Left lung (tissue), 4 donors: ENCODE measurements at regions not wholly inside any gene's neighbourhood (a gene's known extent, or its start where the extent isn't known, plus 50 kb on each side); places are given as distances from the start of the nearest gene placed in this dataset.

Experiments used
- ATAC-seq: fragments of 200-7000 bp; cut with Tn5 transposase; one replicate; pipeline ENCODE4 v1.9.1; 2020; ENCODE audit warnings: moderate library complexity
- DNase-seq, 4 donors: peaks; one replicate each; pipeline ENCODE4 v3.0.0-alpha.2; 2013 to 2020
- H3K27ac ChIP-seq, 2 donors: fragments of 200-600 bp; sonication (generic) in 1 of 2; one replicate each; pipeline versions ENCODE4 v1.5.0 to v1.8.0; 2020 to 2021
- H3K27me3 ChIP-seq, 2 donors: fragments of 200-600 bp; sonication (generic) in 1 of 2; one replicate each; pipeline versions ENCODE4 v1.5.0 to v1.8.0; 2020 to 2021
- H3K36me3 ChIP-seq, 2 donors: fragments of 200-600 bp; sonication (generic) in 1 of 2; one replicate each; pipeline versions ENCODE4 v1.5.0 to v1.8.0; 2020 to 2021
- H3K4me1 ChIP-seq, 2 donors: fragments of 200-600 bp; one replicate each; pipeline ENCODE4 v1.8.0; 2021
- H3K4me3 ChIP-seq, 2 donors: fragments of 200-600 bp; sonication (generic) in 1 of 2; one replicate each; pipeline versions ENCODE4 v1.5.0 to v1.8.0; 2020 to 2021; ENCODE audit warnings: mild to moderate bottlenecking in 1 of 2
- H3K9me3 ChIP-seq, 2 donors: fragments of 200-600 bp; sonication (generic) in 1 of 2; one replicate each; pipeline versions ENCODE4 v1.5.0 to v1.8.0; 2020 to 2021
- CTCF ChIP-seq, 2 donors: fragments of 200-600 bp; sonication (generic) in 1 of 2; IDR thresholded peaks; one replicate each; pipeline versions ENCODE4 v1.5.0 to v1.8.0; 2021; ENCODE audit warnings: antibody characterized with exemption in 2 of 2
- intact Hi-C, 2 donors: fragments of 100-400 bp; cut with DNase I; formaldehyde crosslinking; loops; one replicate each; pipeline versions ENCODE4 v1.11.2 to v1.14.2; 2022
- donor health status: DM: no; HTN: yes; CAD: no.
- donor health status: DM: no; HTN: no; CAD: no.

- H3K9me3 ChIP-seq: no peaks in the 10 kb centered on the region
- no peak overlapping the region for H3K27ac ChIP-seq
- DNase-seq: no peak
- no peaks in the 10 kb centered on the region for H3K4me1 ChIP-seq
- H3K27me3 ChIP-seq: no peaks in the 10 kb centered on the region
- no peak for TF ChIP-seq CTCF (IDR thresholded peaks at IDR 0.05)
- intact Hi-C loops: no loop called here
- ATAC-seq: no peak
- no peak overlapping the region for H3K4me3 ChIP-seq
- no peaks in the 10 kb centered on the region for H3K36me3 ChIP-seq
Observed at GRCh38 chr2:2859732-2860131, 517.9 kb downstream of the EIPR1 start.

DNA sequence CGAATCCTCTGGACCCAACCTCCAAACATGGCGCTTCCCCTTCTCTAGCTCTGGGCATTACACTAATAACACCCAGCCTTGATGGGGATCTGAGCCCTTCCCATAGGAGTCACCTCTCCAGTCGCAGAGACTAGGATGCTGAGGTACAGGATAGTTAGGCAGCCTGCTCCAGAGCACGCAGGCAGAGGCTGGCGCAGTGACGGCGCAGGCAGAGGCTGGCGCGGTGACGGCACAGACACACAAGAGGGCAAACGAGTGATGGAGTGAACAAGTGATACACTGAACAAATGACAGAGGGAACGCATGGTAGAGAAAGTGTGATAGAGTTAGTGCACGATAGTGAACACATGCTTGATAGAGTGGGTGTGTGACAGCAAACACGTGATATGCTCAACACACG is 518.5 kb downstream of the EIPR1 start:
- H3K9me3 ChIP-seq: no peaks in the 10 kb centered on the region
- H3K4me1 ChIP-seq: no peaks in the 10 kb centered on the region
- no peaks in the 10 kb centered on the region for H3K36me3 ChIP-seq
- no peak overlapping the region for H3K4me3 ChIP-seq
- no peak for TF ChIP-seq CTCF (IDR thresholded peaks at IDR 0.05)
- intact Hi-C loops: no loop called here
- H3K27me3 ChIP-seq: no peaks in the 10 kb centered on the region
- ATAC-seq (no peak), DNase-seq (no peak)
- no peak overlapping the region for H3K27ac ChIP-seq

DNA sequence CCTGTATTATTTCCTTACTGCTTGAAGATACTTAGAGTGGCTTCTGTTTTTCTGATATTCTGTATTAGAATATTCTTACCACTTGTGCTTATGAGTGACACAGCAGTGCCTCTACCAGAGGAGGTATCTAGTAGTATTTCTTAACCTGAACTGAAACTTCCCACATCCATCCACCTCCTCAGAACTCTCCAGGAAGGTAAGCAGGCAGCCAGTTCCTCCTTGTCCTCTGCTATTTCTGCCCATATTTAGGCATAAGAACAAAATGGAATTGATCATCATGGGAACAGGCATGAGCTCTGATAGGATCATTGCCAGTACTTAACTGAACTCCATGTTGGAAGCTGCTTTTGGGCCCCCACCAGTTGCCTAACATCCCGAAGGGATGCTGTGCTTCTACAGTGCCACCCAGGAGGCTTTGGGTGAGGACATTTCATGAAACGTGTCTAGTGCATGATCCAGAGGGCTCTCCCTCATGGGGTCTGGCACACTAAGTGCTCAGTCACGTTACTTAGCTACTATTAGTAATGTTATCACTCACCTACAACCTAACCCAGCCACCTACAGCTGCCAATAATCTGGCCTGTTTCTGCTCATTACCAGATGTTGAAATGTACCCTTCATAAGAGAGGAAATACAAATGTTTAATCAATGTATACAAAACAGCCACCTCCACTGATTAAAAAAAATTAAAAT is 520.7 kb downstream of the EIPR1 start:
- no peak for TF ChIP-seq CTCF (IDR thresholded peaks at IDR 0.05)
- intact Hi-C loops: no loop called here
- no peak for ATAC-seq
- Histone ChIP-seq H3K4me3 (no peak overlapping the region), H3K9me3 (no peaks in the 10 kb centered on the region), H3K4me1 (no peaks in the 10 kb centered on the region), H3K27ac (no peak overlapping the region), H3K27me3 (no peaks in the 10 kb centered on the region), H3K36me3 (no peaks in the 10 kb centered on the region)
- DNase-seq: no peak

DNA sequence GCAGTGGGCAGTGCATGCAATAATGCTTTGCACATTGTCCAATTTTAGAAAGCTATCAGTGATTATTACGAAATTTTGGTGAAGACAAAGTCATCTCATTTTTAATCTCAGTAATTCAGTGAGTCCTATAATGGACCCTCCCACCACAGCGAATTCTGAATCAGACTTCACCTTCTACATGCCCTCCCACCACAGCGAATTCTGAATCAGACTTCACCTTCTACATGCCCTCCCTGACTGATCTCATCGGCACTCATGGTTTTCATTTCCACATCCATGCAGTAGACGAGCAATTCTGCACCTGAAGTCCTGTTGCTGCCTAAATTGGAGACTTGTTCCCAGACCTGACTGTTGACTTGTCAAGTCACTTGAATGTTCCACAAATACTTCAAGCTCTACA is 522.3 kb downstream of the EIPR1 start:
- H3K4me3 ChIP-seq: no peak overlapping the region
- ATAC-seq (no peak), DNase-seq (no peak)
- no peak overlapping the region for H3K27ac ChIP-seq
- H3K9me3 ChIP-seq: no peaks in the 10 kb centered on the region
- no peak for TF ChIP-seq CTCF (IDR thresholded peaks at IDR 0.05)
- H3K36me3 ChIP-seq: no peaks in the 10 kb centered on the region
- no peaks in the 10 kb centered on the region for H3K4me1 ChIP-seq
- intact Hi-C loops: no loop called here
- no peaks in the 10 kb centered on the region for H3K27me3 ChIP-seq

- no peak for ATAC-seq
- H3K27me3 ChIP-seq: no peaks in the 10 kb centered on the region
- DNase-seq: no peak
- no peaks in the 10 kb centered on the region for H3K9me3 ChIP-seq
- H3K36me3 ChIP-seq: no peaks in the 10 kb centered on the region
- no peak overlapping the region for H3K27ac ChIP-seq
- H3K4me1 ChIP-seq: no peaks in the 10 kb centered on the region
- no peak for TF ChIP-seq CTCF (IDR thresholded peaks at IDR 0.05)
- intact Hi-C loops: no loop called here
- H3K4me3 ChIP-seq: no peak overlapping the region
Observed at GRCh38 chr2:2853346-2853745, 522.3 kb upstream of the MYT1L start.
